Duodenal mucosa (tissue), 2 donors: ENCODE measurements at regions not wholly inside any gene's neighbourhood (a gene's known extent, or its start where the extent isn't known, plus 50 kb on each side); places are given as distances from the start of the nearest gene placed in this dataset.

Experiments used
- H3K27ac ChIP-seq: one replicate; pipeline ENCODE4 v1.7.0; 2013; ENCODE audit warnings: low read depth, low read length
- H3K27me3 ChIP-seq, 2 donors: one replicate each; pipeline ENCODE4 v1.7.0; 2013; ENCODE audit warnings: low read length in 2 of 2, control low read depth in 1 of 2; ENCODE audit not compliant: insufficient read depth in 2 of 2, control insufficient read depth in 1 of 2
- H3K36me3 ChIP-seq, 2 donors: one replicate each; pipeline ENCODE4 v1.7.0; 2013; ENCODE audit warnings: low read length in 2 of 2, control low read depth in 1 of 2; ENCODE audit not compliant: insufficient read depth in 2 of 2, control insufficient read depth in 1 of 2
- H3K4me1 ChIP-seq, 2 donors: one replicate each; pipeline ENCODE4 v1.7.0; 2013; ENCODE audit warnings: low read length in 2 of 2, control low read depth in 1 of 2; ENCODE audit not compliant: insufficient read depth in 2 of 2, control insufficient read depth in 1 of 2
- H3K4me3 ChIP-seq, 2 donors: one replicate each; pipeline ENCODE4 v1.7.0; 2013; ENCODE audit warnings: low read length in 2 of 2, low read depth in 1 of 2
- H3K9ac ChIP-seq, 2 donors: one replicate each; pipeline ENCODE4 v1.7.0; 2013; ENCODE audit warnings: low read length in 2 of 2, low read depth in 1 of 2
- H3K9me3 ChIP-seq, 2 donors: one replicate each; pipeline ENCODE4 v1.7.0; 2013; ENCODE audit warnings: low read length in 2 of 2, control low read depth in 1 of 2; ENCODE audit not compliant: control insufficient read depth in 1 of 2

- Histone ChIP-seq H3K4me1 (peaks cover 5 to 14% of the 10 kb centered on the region in 2 donors), H3K9ac (no peak overlapping the region), H3K9me3 (no peaks in the 10 kb centered on the region), H3K27me3 (no peaks in the 10 kb centered on the region), H3K36me3 (no peaks in the 10 kb centered on the region), H3K27ac (no peak overlapping the region), H3K4me3 (no peak overlapping the region)
These were observed 119.9 kb upstream of the BOD1 start for GRCh38 chr5:173736374-173736773.

- H3K9ac ChIP-seq: no peak overlapping the region
- H3K27me3 ChIP-seq: no peaks in the 10 kb centered on the region
- H3K9me3 ChIP-seq: no peaks in the 10 kb centered on the region
- no peak overlapping the region for H3K27ac ChIP-seq
- H3K36me3 ChIP-seq: no peaks in the 10 kb centered on the region
- peaks cover 5 to 18% of the 10 kb centered on the region in 2 donors for H3K4me1 ChIP-seq
- H3K4me3 ChIP-seq: no peak overlapping the region
These were observed 120.5 kb upstream of the BOD1 start for GRCh38 chr5:173736923-173737412.

GRCh38 chr5:173739741-173740140, 123.3 kb upstream of the BOD1 start:
- Histone ChIP-seq H3K36me3 (no peaks in the 10 kb centered on the region), H3K9ac (no peak overlapping the region), H3K27me3 (no peaks in the 10 kb centered on the region), H3K9me3 (no peaks in the 10 kb centered on the region), H3K4me1 (peaks cover 16 to 36% of the 10 kb centered on the region in 2 donors), H3K27ac (no peak overlapping the region), H3K4me3 (no peak overlapping the region)

GRCh38 chr5:173740400-173740799, 124.0 kb upstream of the BOD1 start:
- H3K36me3 ChIP-seq: no peaks in the 10 kb centered on the region
- H3K4me3 ChIP-seq: no peak overlapping the region
- H3K9ac ChIP-seq: no peak overlapping the region
- H3K27ac ChIP-seq: no peak overlapping the region
- H3K4me1 ChIP-seq: peaks cover 16 to 39% of the 10 kb centered on the region in 2 donors
- no peaks in the 10 kb centered on the region for H3K27me3 ChIP-seq
- H3K9me3 ChIP-seq: no peaks in the 10 kb centered on the region

- Histone ChIP-seq H3K27ac (no peak overlapping the region), H3K27me3 (no peaks in the 10 kb centered on the region), H3K9me3 (no peaks in the 10 kb centered on the region), H3K36me3 (no peaks in the 10 kb centered on the region), H3K4me1 (peaks cover 16 to 38% of the 10 kb centered on the region in 2 donors), H3K9ac (no peak overlapping the region), H3K4me3 (no peak overlapping the region)
These were observed 124.6 kb upstream of the BOD1 start for GRCh38 chr5:173741087-173741486.

- Histone ChIP-seq H3K9me3 (no peaks in the 10 kb centered on the region), H3K9ac (no peak overlapping the region), H3K4me3 (no peak overlapping the region), H3K36me3 (no peaks in the 10 kb centered on the region), H3K4me1 (peaks cover 13 to 32% of the 10 kb centered on the region in 2 donors), H3K27ac (no peak overlapping the region), H3K27me3 (no peaks in the 10 kb centered on the region)
These were observed 125.4 kb upstream of the BOD1 start for GRCh38 chr5:173741729-173742431.

GRCh38 chr5:173742432-173742816, 126.0 kb upstream of the BOD1 start:
- Histone ChIP-seq H3K9me3 (no peaks in the 10 kb centered on the region), H3K36me3 (no peaks in the 10 kb centered on the region), H3K4me3 (no peak overlapping the region), H3K27ac (no peak overlapping the region), H3K27me3 (no peaks in the 10 kb centered on the region), H3K9ac (no peak overlapping the region), H3K4me1 (peaks cover 12 to 27% of the 10 kb centered on the region in 2 donors)

GRCh38 chr5:173743641-173744343, 127.3 kb upstream of the BOD1 start:
- H3K27ac ChIP-seq: peak overlapping the region; percentile 36
- no peak overlapping the region for H3K9ac ChIP-seq

GRCh38 chr5:173744551-173744950, 128.1 kb upstream of the BOD1 start:
- H3K9ac ChIP-seq: no peak overlapping the region
- no peaks in the 10 kb centered on the region for H3K9me3 ChIP-seq
- peak overlapping the region; percentile 36 for H3K27ac ChIP-seq
- H3K4me1 ChIP-seq: peaks cover 12 to 27% of the 10 kb centered on the region in 2 donors
- no peak overlapping the region for H3K4me3 ChIP-seq
- no peaks in the 10 kb centered on the region for H3K36me3 ChIP-seq
- H3K27me3 ChIP-seq: no peaks in the 10 kb centered on the region

More at GRCh38 chr5:173743641-173744343, 127.3 kb upstream of the BOD1 start:
- Histone ChIP-seq H3K4me1 (peaks cover 12 to 27% of the 10 kb centered on the region in 2 donors), H3K27me3 (no peaks in the 10 kb centered on the region), H3K36me3 (no peaks in the 10 kb centered on the region), H3K9me3 (no peaks in the 10 kb centered on the region), H3K4me3 (no peak overlapping the region)

- Histone ChIP-seq H3K9me3 (no peaks in the 10 kb centered on the region), H3K9ac (no peak overlapping the region), H3K27ac (no peak overlapping the region), H3K27me3 (no peaks in the 10 kb centered on the region), H3K36me3 (no peaks in the 10 kb centered on the region), H3K4me3 (no peak overlapping the region), H3K4me1 (peaks cover 12 to 27% of the 10 kb centered on the region in 2 donors)
These were observed 128.7 kb upstream of the BOD1 start for GRCh38 chr5:173745123-173745522.
